MM.1S (cell line): ENCODE measurements at regions not wholly inside any gene's neighbourhood (a gene's known extent, or its start where the extent isn't known, plus 50 kb on each side); places are given as distances from the start of the nearest gene placed in this dataset.

ENCODE experiments used
- DNase-seq: peaks from one replicate; pipeline ENCODE4 v3.0.0-alpha.2; 2015
- H2AFZ ChIP-seq: fragments of 300-600 bp; sonication (generic); 2 replicates; pipeline ENCODE4 v1.6.0; 2016; ENCODE audit warnings: antibody characterized with exemption, low read length
- H3F3A ChIP-seq: fragments of 300-600 bp; sonication (generic); 2 replicates; pipeline ENCODE4 v1.6.1; 2016; ENCODE audit warnings: mild to moderate bottlenecking, antibody characterized with exemption, low read length, moderate library complexity, mixed read lengths; ENCODE audit not compliant: insufficient read depth
- H3K27ac ChIP-seq: fragments of 300-600 bp; sonication (generic); 2 replicates; pipeline ENCODE4 v1.5.1; 2016; ENCODE audit warnings: mild to moderate bottlenecking, low read length
- H3K27me3 ChIP-seq: fragments of 300-600 bp; sonication (generic); replicated peaks from 2 replicates; pipeline ENCODE4 v1.6.0; 2016; ENCODE audit warnings: low read length; ENCODE audit not compliant: insufficient read depth
- H3K36me3 ChIP-seq: fragments of 300-600 bp; sonication (generic); replicated peaks from 2 replicates; pipeline ENCODE4 v1.6.1; 2016; ENCODE audit warnings: mild to moderate bottlenecking, low read length, mixed read lengths; ENCODE audit not compliant: insufficient read depth
- H3K4me1 ChIP-seq: fragments of 300-600 bp; sonication (generic); 2 replicates; pipeline ENCODE4 v1.6.1; 2016; ENCODE audit warnings: low read length, mixed read lengths
- H3K4me2 ChIP-seq: fragments of 300-600 bp; sonication (generic); 2 replicates; pipeline ENCODE4 v1.6.0; 2016; ENCODE audit warnings: low read depth, low read length
- H3K4me3 ChIP-seq: fragments of 300-600 bp; sonication (generic); 2 replicates; pipeline ENCODE4 v1.5.1; 2016; ENCODE audit warnings: low read length, mixed read lengths
- H3K79me2 ChIP-seq: fragments of 300-600 bp; sonication (generic); 2 replicates; pipeline ENCODE4 v1.6.1; 2016; ENCODE audit warnings: mixed run types, low read length, mixed read lengths
- H3K9ac ChIP-seq: fragments of 300-600 bp; sonication (generic); 2 replicates; pipeline ENCODE4 v1.6.1; 2016; ENCODE audit warnings: low read length, mixed read lengths
- H3K9me2 ChIP-seq: fragments of 300-600 bp; sonication (generic); replicated peaks from 2 replicates; pipeline ENCODE4 v1.6.1; 2016; ENCODE audit warnings: mild to moderate bottlenecking, low read length, mixed read lengths; ENCODE audit not compliant: insufficient read depth
- H3K9me3 ChIP-seq: fragments of 300-600 bp; sonication (generic); replicated peaks from 2 replicates; pipeline ENCODE4 v1.6.1; 2016; ENCODE audit warnings: mild to moderate bottlenecking, low read length, mixed read lengths; ENCODE audit not compliant: insufficient read depth
- H4K20me1 ChIP-seq: fragments of 300-600 bp; sonication (generic); 2 replicates; pipeline ENCODE4 v1.6.1; 2016; ENCODE audit warnings: mild to moderate bottlenecking, low read length, moderate library complexity, mixed read lengths; ENCODE audit not compliant: insufficient read depth
- EZH2 ChIP-seq: fragments of 300-600 bp; sonication (generic); optimal IDR thresholded peaks from 2 replicates; pipeline ENCODE3; 2017; ENCODE audit warnings: low read depth, mild to moderate bottlenecking, antibody characterized with exemption, low read length, mixed read lengths
- EZH2phosphoT487 ChIP-seq: fragments of 300-600 bp; sonication (generic); IDR thresholded peaks from 2 replicates; pipeline ENCODE4 v1.6.1; 2018; ENCODE audit warnings: antibody characterized with exemption, low read length
- TF ChIP-seq, protein P1 (sequence below): fragments of 300-600 bp; sonication (generic); IDR thresholded peaks from 2 replicates; pipeline ENCODE4 v1.5.1; 2016; ENCODE audit warnings: antibody characterized with exemption, low read length, mixed read lengths

DNA sequence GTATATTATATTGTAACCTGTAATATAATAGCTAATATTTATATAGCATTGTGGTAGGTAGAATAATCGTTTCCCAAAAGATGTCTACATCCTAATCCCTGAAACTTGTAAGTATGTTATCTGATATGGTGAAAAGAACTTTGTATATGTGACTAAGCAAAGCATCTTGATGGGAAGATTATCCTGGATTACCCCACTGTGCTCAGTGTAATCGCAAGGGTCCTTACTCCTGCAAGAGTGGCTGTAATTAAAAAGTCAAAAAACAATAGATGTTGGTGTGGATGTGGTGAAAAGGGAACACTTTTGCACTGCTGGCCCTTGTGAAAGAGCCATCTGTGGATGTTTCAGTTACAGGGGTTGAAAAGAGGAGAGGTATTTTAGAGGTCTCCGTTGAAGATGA, 95.2 kb downstream of the EDN1 start:
- Histone ChIP-seq H3K36me3 (no peaks in the 10 kb centered on the region), H3F3A (peaks cover 12% of the 10 kb centered on the region), H3K4me2 (no peak overlapping the region), H3K4me1 (peaks cover 21% of the 10 kb centered on the region), H3K9me3 (no peaks in the 10 kb centered on the region), H3K27me3 (no peaks in the 10 kb centered on the region), H4K20me1 (no peaks in the 10 kb centered on the region), H3K9ac (no peak overlapping the region), H3K79me2 (no peaks in the 10 kb centered on the region), H2AFZ (no peak overlapping the region), H3K9me2 (no peaks in the 10 kb centered on the region), H3K27ac (no peak overlapping the region), H3K4me3 (no peak overlapping the region)
- TF ChIP-seq, protein P1, sequence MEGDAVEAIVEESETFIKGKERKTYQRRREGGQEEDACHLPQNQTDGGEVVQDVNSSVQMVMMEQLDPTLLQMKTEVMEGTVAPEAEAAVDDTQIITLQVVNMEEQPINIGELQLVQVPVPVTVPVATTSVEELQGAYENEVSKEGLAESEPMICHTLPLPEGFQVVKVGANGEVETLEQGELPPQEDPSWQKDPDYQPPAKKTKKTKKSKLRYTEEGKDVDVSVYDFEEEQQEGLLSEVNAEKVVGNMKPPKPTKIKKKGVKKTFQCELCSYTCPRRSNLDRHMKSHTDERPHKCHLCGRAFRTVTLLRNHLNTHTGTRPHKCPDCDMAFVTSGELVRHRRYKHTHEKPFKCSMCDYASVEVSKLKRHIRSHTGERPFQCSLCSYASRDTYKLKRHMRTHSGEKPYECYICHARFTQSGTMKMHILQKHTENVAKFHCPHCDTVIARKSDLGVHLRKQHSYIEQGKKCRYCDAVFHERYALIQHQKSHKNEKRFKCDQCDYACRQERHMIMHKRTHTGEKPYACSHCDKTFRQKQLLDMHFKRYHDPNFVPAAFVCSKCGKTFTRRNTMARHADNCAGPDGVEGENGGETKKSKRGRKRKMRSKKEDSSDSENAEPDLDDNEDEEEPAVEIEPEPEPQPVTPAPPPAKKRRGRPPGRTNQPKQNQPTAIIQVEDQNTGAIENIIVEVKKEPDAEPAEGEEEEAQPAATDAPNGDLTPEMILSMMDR = no peak
- no peak for TF ChIP-seq EZH2phosphoT487
- TF ChIP-seq EZH2 = no peak
- no peak for DNase-seq

DNA sequence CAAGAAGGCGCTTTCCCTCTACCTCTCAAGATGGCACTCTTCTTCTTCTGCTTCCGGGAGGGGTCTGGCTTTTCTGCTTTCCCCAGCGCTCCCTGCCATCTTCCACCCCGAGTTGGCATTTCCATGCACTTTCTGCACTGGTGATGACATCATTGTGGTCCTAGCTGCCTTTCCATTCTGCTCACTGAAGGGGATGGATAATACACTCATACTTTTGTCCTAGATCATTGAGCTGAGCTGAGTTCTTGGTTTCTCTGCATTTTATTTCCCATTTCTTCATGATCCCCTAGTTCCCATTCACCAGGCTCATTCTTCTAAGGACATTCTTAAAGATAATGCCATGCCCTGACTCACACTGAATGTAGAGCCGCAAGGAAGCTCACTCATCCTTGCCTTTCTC, 96.7 kb downstream of the EDN1 start:
- Histone ChIP-seq H4K20me1 (no peaks in the 10 kb centered on the region), H2AFZ (no peak overlapping the region), H3K9me3 (no peaks in the 10 kb centered on the region), H3F3A (peaks cover 12% of the 10 kb centered on the region), H3K4me2 (no peak overlapping the region), H3K4me3 (no peak overlapping the region), H3K27ac (no peak overlapping the region), H3K36me3 (no peaks in the 10 kb centered on the region), H3K27me3 (no peaks in the 10 kb centered on the region), H3K9ac (no peak overlapping the region), H3K79me2 (no peaks in the 10 kb centered on the region), H3K9me2 (no peaks in the 10 kb centered on the region), H3K4me1 (peaks cover 21% of the 10 kb centered on the region)
- TF ChIP-seq EZH2 (no peak), EZH2phosphoT487 (no peak)
- TF ChIP-seq, protein P1 = no peak
- no peak for DNase-seq

DNA sequence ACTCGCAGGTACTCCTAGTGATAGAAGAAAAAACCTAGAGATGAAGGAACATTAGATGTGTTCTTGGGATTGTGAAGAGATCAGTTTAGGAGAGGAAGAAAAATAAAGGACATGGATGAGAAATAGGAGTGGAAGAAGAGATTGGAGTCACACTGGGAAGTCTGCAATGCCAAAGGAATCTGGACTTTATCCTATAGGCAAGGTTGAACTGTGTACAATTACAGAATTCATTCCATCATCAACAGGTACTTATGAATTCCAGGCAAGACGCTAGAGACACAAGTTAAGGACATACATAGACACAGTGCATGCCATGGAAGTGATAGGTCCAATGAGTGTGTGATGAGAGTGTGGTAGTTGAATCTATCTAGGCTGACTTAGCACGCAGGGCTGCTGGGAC, 101.3 kb downstream of the EDN1 start:
- Histone ChIP-seq H3F3A (no peaks in the 10 kb centered on the region), H3K27ac (no peak overlapping the region), H3K9me2 (no peaks in the 10 kb centered on the region), H3K36me3 (no peaks in the 10 kb centered on the region), H3K4me3 (no peak overlapping the region), H3K9me3 (no peaks in the 10 kb centered on the region), H3K9ac (no peak overlapping the region), H4K20me1 (no peaks in the 10 kb centered on the region), H3K79me2 (no peaks in the 10 kb centered on the region), H3K4me1 (no peaks in the 10 kb centered on the region), H2AFZ (no peak overlapping the region), H3K27me3 (no peaks in the 10 kb centered on the region), H3K4me2 (no peak overlapping the region)
- TF ChIP-seq EZH2phosphoT487 = no peak
- TF ChIP-seq, protein P1 = no peak
- TF ChIP-seq EZH2 = no peak
- DNase-seq = no peak
